ENCODE measurements at regions not wholly inside any gene's neighbourhood (a gene's known extent, or its start where the extent isn't known, plus 50 kb on each side); places are given as distances from the start of the nearest gene placed in this dataset.

GRCh38 chr13:62324842-62325241 is 909.2 kb upstream of the PCDH20 start:
- no peak for TF ChIP-seq CTCF (IDR thresholded peaks at IDR 0.05)
- no peak for TF ChIP-seq POLR2A (IDR thresholded peaks at IDR 0.05)

Data from ovary (tissue), 3 donors.